Natural killer cell (primary cell): ENCODE measurements at regions not wholly inside any gene's neighbourhood (a gene's known extent, or its start where the extent isn't known, plus 50 kb on each side); places are given as distances from the start of the nearest gene placed in this dataset.

Source experiments
- ATAC-seq, 3 donors: fragments of 150-1000 bp in 2 of 3; fragments of 200-7000 bp in 1 of 3; cut with Tn5 transposase; 1 replicate in 1 of 3; 2 replicates in 2 of 3; pipeline ENCODE4 v1.10.0; 2021; ENCODE audit warnings: mild to moderate bottlenecking in 2 of 3, moderate library complexity in 2 of 3
- DNase-seq, 2 donors: peaks; one replicate each; pipeline versions ENCODE4 v3.0.0 to v3.0.0-alpha.2; 2013 to 2021; ENCODE audit warnings: mixed read lengths in 1 of 2
- H3K27ac ChIP-seq: one replicate; pipeline ENCODE4 v1.5.1; 2013; ENCODE audit warnings: mild to moderate bottlenecking, low read length
- H3K27me3 ChIP-seq: one replicate; pipeline ENCODE4 v1.6.1; 2013; ENCODE audit warnings: low read length; ENCODE audit not compliant: control insufficient read depth, insufficient read depth
- H3K36me3 ChIP-seq: one replicate; pipeline ENCODE4 v1.6.1; 2013; ENCODE audit warnings: low read length; ENCODE audit not compliant: control insufficient read depth, insufficient read depth
- H3K4me1 ChIP-seq: one replicate; pipeline ENCODE4 v1.6.1; 2013; ENCODE audit warnings: low read length; ENCODE audit not compliant: control insufficient read depth, insufficient read depth
- H3K4me3 ChIP-seq: one replicate; pipeline ENCODE4 v1.5.1; 2013; ENCODE audit warnings: low read length
- H3K9me3 ChIP-seq: one replicate; pipeline ENCODE4 v1.6.1; 2013; ENCODE audit warnings: low read length; ENCODE audit not compliant: control insufficient read depth, insufficient read depth
- H3K27ac Mint-ChIP-seq, 2 donors: one replicate each; pipeline ENCODE4 v1.8.0; 2022; ENCODE audit warnings: mild to moderate bottlenecking in 2 of 2, mixed read lengths in 2 of 2, moderate library complexity in 1 of 2
- H3K27me3 Mint-ChIP-seq, 2 donors: one replicate each; pipeline ENCODE4 v1.8.0; 2022; ENCODE audit warnings: low read depth in 2 of 2, mixed read lengths in 2 of 2
- H3K36me3 Mint-ChIP-seq: one replicate; pipeline ENCODE4 v1.8.0; 2022; ENCODE audit warnings: mixed read lengths
- H3K4me1 Mint-ChIP-seq, 2 donors: one replicate each; pipeline ENCODE4 v1.8.0; 2022; ENCODE audit warnings: mixed read lengths in 2 of 2
- H3K4me3 Mint-ChIP-seq: one replicate; pipeline ENCODE4 v1.8.0; 2022; ENCODE audit warnings: mild to moderate bottlenecking, moderate library complexity, mixed read lengths
- H3K9me3 Mint-ChIP-seq, 2 donors: one replicate each; pipeline ENCODE4 v1.8.0; 2022; ENCODE audit warnings: mixed read lengths in 2 of 2
- CTCF ChIP-seq: fragments of 200-600 bp; IDR thresholded peaks from one replicate; pipeline ENCODE4 v1.8.0; 2022; ENCODE audit warnings: antibody characterized with exemption
- WGBS: methylation state at CpG from one replicate; pipeline ENCODE4 v1.1.7; 2013; ENCODE audit warnings: missing lambda C conversion rate; ENCODE audit not compliant: insufficient coverage; 5-methylcytosine and 5-hydroxymethylcytosine counted together
- intact Hi-C: fragments of 100-400 bp; cut with micrococcal nuclease; formaldehyde crosslinking; loops from one replicate; pipeline ENCODE4 v1.14.2; 2022

- Mint-ChIP-seq H3K27ac (no peak overlapping the region), H3K9me3 (no peaks in the 10 kb centered on the region), H3K27me3 (peaks cover 9 to 39% of the 10 kb centered on the region in 2 donors), H3K4me3 (no peak overlapping the region), H3K4me1 (no peaks in the 10 kb centered on the region), H3K36me3 (no peaks in the 10 kb centered on the region)
- Histone ChIP-seq H3K9me3 (no peaks in the 10 kb centered on the region), H3K4me3 (no peak overlapping the region), H3K27me3 (no peaks in the 10 kb centered on the region), H3K36me3 (no peaks in the 10 kb centered on the region), H3K4me1 (no peaks in the 10 kb centered on the region), H3K27ac (no peak overlapping the region)
- no peak for ATAC-seq
- WGBS: 36% methylated on average over 19 of the region's 20 CpGs
- no peak for TF ChIP-seq CTCF
- DNase-seq: no peak
- intact Hi-C loops: no loop called here
Observed at GRCh38 chr7:155360495-155361345, 63.0 kb downstream of the INSIG1 start.

- no peaks in the 10 kb centered on the region for H3K4me1 ChIP-seq
- TF ChIP-seq CTCF: no peak
Observed at GRCh38 chr7:155361346-155361680, 63.6 kb downstream of the INSIG1 start.

GRCh38 chr7:155361947-155362346 is 64.3 kb downstream of the INSIG1 start:
- Histone ChIP-seq H3K36me3 (no peaks in the 10 kb centered on the region), H3K4me3 (no peak overlapping the region), H3K9me3 (no peaks in the 10 kb centered on the region), H3K27ac (no peak overlapping the region), H3K27me3 (no peaks in the 10 kb centered on the region), H3K4me1 (no peaks in the 10 kb centered on the region)
- no peaks in the 10 kb centered on the region for H3K4me1 Mint-ChIP-seq
- intact Hi-C loops: no loop called here
- no peaks in the 10 kb centered on the region for H3K36me3 Mint-ChIP-seq
- DNase-seq: no peak
- 86% methylated on average over 7 of the region's 7 CpGs for WGBS
- no peak for ATAC-seq
- no peak overlapping the region for H3K27ac Mint-ChIP-seq
- H3K27me3 Mint-ChIP-seq: peaks cover 9 to 35% of the 10 kb centered on the region in 2 donors
- no peak overlapping the region for H3K4me3 Mint-ChIP-seq
- no peak for TF ChIP-seq CTCF
- no peaks in the 10 kb centered on the region for H3K9me3 Mint-ChIP-seq

More at GRCh38 chr7:155361346-155361680, 63.6 kb downstream of the INSIG1 start:
- Mint-ChIP-seq H3K9me3 (no peaks in the 10 kb centered on the region), H3K4me1 (no peaks in the 10 kb centered on the region), H3K36me3 (no peaks in the 10 kb centered on the region), H3K27ac (no peak overlapping the region), H3K27me3 (peaks cover 9 to 39% of the 10 kb centered on the region in 2 donors), H3K4me3 (no peak overlapping the region)
- H3K36me3 ChIP-seq: no peaks in the 10 kb centered on the region
- H3K9me3 ChIP-seq: no peaks in the 10 kb centered on the region
- WGBS: 55% methylated on average over 12 of the region's 12 CpGs
- no peak overlapping the region for H3K4me3 ChIP-seq
- intact Hi-C loops: no loop called here
- no peak for DNase-seq
- ATAC-seq: no peak
- H3K27ac ChIP-seq: no peak overlapping the region
- no peaks in the 10 kb centered on the region for H3K27me3 ChIP-seq
